ENCODE measurements at regions not wholly inside any gene's neighbourhood (a gene's known extent, or its start where the extent isn't known, plus 50 kb on each side); places are given as distances from the start of the nearest gene placed in this dataset.

DNA sequence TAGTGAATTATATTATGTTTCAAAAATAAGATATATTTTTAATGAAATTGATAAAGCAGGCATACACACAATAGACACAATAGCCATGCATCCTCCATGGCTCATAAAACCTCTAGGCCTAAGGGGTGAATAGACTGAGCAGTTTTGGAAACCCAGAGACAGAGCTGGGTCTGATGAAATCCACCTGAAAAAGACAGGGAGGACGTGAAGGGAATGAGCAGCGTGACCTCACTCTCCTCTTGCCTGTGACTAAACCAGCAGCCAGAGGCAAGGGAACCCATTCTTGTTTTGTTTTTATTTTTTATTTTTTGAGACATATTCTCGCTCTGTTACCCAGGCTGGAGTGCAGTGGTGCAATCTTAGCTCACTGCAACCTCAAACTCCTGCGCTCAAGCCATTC, 424.4 kb upstream of the FAM241A start:
- 91 to 94% methylated on average over 4 of the region's 4 CpGs for WGBS, 2 experiments
- H3K9me3 ChIP-seq (ENCODE audit: control insufficient read depth, low read length) = no peaks in the 10 kb centered on the region
- H3K27ac ChIP-seq (ENCODE audit: insufficient read depth, low read depth, low read length, poor library complexity, severe bottlenecking) = no peak overlapping the region
- H3K4me3 ChIP-seq (ENCODE audit: insufficient read depth, low read depth, low read length) = no peak overlapping the region
- no peaks in the 10 kb centered on the region for H3K4me1 ChIP-seq (ENCODE audit: control insufficient read depth, insufficient read depth, low read length)
- H3K36me3 ChIP-seq (ENCODE audit: control insufficient read depth, insufficient read depth, low read length) = no peaks in the 10 kb centered on the region
- H3K27me3 ChIP-seq (ENCODE audit: control insufficient read depth, insufficient read depth, low read length, poor library complexity, severe bottlenecking) = no peaks in the 10 kb centered on the region

DNA sequence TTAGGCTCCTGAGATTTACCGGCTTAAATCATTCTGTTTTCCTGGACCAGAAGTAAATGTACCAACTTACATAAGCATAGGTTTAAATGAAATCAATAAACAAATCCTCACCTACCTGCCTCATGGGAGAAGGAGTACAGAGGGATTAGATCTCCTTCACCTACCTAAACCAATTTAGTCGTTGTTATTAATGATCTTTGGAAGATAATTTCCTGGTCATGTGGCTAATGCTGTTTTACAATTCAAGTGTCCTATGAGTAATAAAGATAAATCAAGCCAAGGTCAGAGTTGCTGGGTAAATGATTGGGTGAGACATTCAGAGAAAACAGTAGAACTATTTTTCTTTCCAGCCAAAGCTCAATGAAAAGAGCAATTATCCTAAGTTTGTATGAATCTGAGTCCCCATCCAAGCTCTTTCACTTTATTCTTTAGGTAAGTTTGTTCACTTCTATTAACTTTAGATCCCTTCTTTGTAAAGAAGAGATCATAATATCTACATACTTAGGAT, 423.0 kb upstream of the FAM241A start:
- 100% methylated on average over 1 of the region's 2 CpGs for WGBS, 2 experiments
- H3K27me3 ChIP-seq (ENCODE audit: control insufficient read depth, insufficient read depth, low read length, poor library complexity, severe bottlenecking) = no peaks in the 10 kb centered on the region
- H3K27ac ChIP-seq (ENCODE audit: insufficient read depth, low read depth, low read length, poor library complexity, severe bottlenecking) = no peak overlapping the region
- no peak overlapping the region for H3K4me3 ChIP-seq (ENCODE audit: insufficient read depth, low read depth, low read length)
- no peaks in the 10 kb centered on the region for H3K4me1 ChIP-seq (ENCODE audit: control insufficient read depth, insufficient read depth, low read length)
- H3K36me3 ChIP-seq (ENCODE audit: control insufficient read depth, insufficient read depth, low read length) = no peaks in the 10 kb centered on the region
- no peaks in the 10 kb centered on the region for H3K9me3 ChIP-seq (ENCODE audit: control insufficient read depth, low read length)

DNA sequence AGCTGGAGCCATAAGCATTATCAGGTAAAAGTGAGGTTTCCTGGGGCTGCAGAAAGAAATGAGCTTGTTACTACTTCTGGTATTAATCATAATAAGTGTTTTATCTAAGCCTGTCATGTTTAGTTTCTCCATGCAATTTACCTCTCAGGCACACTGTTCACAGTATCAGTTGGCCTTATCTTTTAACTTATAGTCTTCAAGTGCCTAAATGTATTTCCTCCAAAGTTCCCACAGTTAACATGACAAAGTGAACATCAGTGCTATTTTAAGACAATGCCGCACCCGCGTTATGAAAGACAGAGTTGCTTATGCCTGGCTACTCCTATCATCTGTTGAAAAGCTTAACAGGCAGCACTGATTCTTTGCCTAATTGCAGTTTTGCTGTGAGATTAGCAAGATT, 408.7 kb upstream of the FAM241A start:
- Histone ChIP-seq H3K36me3 (ENCODE audit: control insufficient read depth, insufficient read depth, low read length) (no peaks in the 10 kb centered on the region), H3K27me3 (ENCODE audit: control insufficient read depth, insufficient read depth, low read length, poor library complexity, severe bottlenecking) (no peaks in the 10 kb centered on the region), H3K27ac (ENCODE audit: insufficient read depth, low read depth, low read length, poor library complexity, severe bottlenecking) (no peak overlapping the region), H3K4me1 (ENCODE audit: control insufficient read depth, insufficient read depth, low read length) (no peaks in the 10 kb centered on the region), H3K4me3 (ENCODE audit: insufficient read depth, low read depth, low read length) (no peak overlapping the region), H3K9me3 (ENCODE audit: control insufficient read depth, low read length) (no peaks in the 10 kb centered on the region)
- WGBS, 2 experiments = 96 to 100% methylated on average over 3 of the region's 3 CpGs

DNA sequence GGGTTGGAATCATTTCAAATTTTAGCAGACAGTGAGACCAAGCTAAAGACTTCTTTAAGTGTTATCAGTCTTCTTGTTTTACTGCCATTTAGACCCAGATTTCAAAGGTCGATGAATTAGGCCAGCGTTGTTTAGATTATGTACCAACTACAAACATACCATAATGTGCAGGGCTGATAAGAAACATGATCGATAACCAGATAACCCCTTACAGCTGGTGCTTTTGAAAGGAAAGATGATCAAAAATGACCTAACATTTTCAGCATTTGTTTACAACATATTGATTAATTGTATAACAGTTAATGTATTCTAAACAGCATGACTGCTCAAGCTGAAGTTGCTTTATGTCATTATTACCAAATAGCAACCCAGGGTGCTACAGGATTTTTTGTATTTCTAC, 400.4 kb upstream of the FAM241A start:
- Histone ChIP-seq H3K4me1 (ENCODE audit: control insufficient read depth, insufficient read depth, low read length) (no peaks in the 10 kb centered on the region), H3K27ac (ENCODE audit: insufficient read depth, low read depth, low read length, poor library complexity, severe bottlenecking) (no peak overlapping the region), H3K27me3 (ENCODE audit: control insufficient read depth, insufficient read depth, low read length, poor library complexity, severe bottlenecking) (no peaks in the 10 kb centered on the region), H3K4me3 (ENCODE audit: insufficient read depth, low read depth, low read length) (no peak overlapping the region), H3K9me3 (ENCODE audit: control insufficient read depth, low read length) (no peaks in the 10 kb centered on the region), H3K36me3 (ENCODE audit: control insufficient read depth, insufficient read depth, low read length) (no peaks in the 10 kb centered on the region)
- WGBS, 2 experiments = 91 to 100% methylated on average over 3 of the region's 3 CpGs

DNA sequence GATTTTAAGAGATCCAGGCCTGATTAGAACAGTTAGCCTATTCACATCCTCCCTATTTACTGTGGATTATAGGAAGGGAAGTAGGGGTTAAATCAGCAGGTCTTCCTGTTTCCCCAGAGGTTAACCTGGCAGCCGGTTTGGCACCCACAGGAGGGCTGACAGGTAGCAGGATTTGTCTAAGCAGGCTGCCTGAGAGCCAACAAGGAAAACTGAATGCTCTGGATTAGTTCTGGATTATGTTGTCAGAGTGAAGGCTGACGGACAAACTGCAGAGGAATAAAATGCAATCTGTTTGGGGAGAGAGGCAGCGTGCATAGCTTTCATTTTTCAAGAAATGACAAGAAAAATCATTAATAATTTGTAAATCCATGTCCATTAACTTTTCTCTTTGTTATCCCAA, 397.1 kb upstream of the FAM241A start:
- no peaks in the 10 kb centered on the region for H3K4me1 ChIP-seq (ENCODE audit: control insufficient read depth, insufficient read depth, low read length)
- WGBS, 2 experiments = 43 to 56% methylated on average over 3 of the region's 3 CpGs
- H3K27me3 ChIP-seq (ENCODE audit: control insufficient read depth, insufficient read depth, low read length, poor library complexity, severe bottlenecking) = no peaks in the 10 kb centered on the region
- no peak overlapping the region for H3K4me3 ChIP-seq (ENCODE audit: insufficient read depth, low read depth, low read length)
- H3K36me3 ChIP-seq (ENCODE audit: control insufficient read depth, insufficient read depth, low read length) = no peaks in the 10 kb centered on the region
- no peaks in the 10 kb centered on the region for H3K9me3 ChIP-seq (ENCODE audit: control insufficient read depth, low read length)
- H3K27ac ChIP-seq (ENCODE audit: insufficient read depth, low read depth, low read length, poor library complexity, severe bottlenecking) = no peak overlapping the region

DNA sequence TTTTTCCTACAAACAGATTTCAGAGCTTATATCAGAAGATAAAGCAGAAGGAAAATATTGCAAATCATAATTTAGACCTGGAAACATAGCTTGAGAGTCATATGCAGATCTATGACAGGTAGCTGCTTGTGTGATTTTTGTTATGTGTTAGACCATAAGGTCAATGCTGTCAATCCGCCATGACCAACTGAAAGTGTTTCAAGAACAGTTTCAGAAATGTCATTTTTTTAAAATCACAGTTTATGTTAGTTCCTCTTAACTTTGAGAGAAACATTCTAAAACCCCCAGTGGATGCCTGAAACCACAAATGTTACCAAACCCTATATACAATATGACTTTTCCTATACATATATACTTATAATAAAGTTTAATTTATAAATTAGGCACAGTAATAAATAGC, 391.3 kb upstream of the FAM241A start:
- 100% methylated on average over 1 of the region's 1 CpG for WGBS, 2 experiments
- H3K27ac ChIP-seq (ENCODE audit: insufficient read depth, low read depth, low read length, poor library complexity, severe bottlenecking) = no peak overlapping the region

DNA sequence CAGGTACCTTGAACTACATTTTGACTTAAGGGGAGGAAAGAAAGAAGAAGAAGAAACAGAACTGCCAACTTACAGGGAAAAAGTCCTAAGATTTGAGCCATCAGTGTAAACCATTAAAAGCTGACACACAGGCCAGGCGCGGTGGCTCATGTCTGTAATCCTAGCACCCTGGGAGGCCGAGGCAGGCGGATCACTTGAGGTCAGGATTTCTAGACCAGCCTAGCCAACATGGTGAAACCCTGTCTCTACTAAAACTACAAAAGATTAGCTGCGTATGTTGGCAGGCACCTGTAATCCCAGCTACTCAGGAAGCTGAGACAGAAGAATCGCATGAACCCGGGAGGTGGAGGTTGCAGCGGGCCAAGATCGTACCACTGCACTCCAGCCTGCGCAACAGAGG, 389.7 kb upstream of the FAM241A start:
- no peak overlapping the region for H3K27ac ChIP-seq (ENCODE audit: insufficient read depth, low read depth, low read length, poor library complexity, severe bottlenecking)
- no peaks in the 10 kb centered on the region for H3K27me3 ChIP-seq (ENCODE audit: control insufficient read depth, insufficient read depth, low read length, poor library complexity, severe bottlenecking)
- H3K36me3 ChIP-seq (ENCODE audit: control insufficient read depth, insufficient read depth, low read length) = no peaks in the 10 kb centered on the region
- 89 to 91% methylated on average over 10 of the region's 10 CpGs for whole genome bisulfite sequencing, 2 experiments
- no peak overlapping the region for H3K4me3 ChIP-seq (ENCODE audit: insufficient read depth, low read depth, low read length)
- H3K9me3 ChIP-seq (ENCODE audit: control insufficient read depth, low read length) = no peaks in the 10 kb centered on the region
- H3K4me1 ChIP-seq (ENCODE audit: control insufficient read depth, insufficient read depth, low read length) = no peaks in the 10 kb centered on the region

More for the DNA sequence above, 391.3 kb upstream of the FAM241A start:
- no peaks in the 10 kb centered on the region for H3K9me3 ChIP-seq (ENCODE audit: control insufficient read depth, low read length)
- H3K4me3 ChIP-seq (ENCODE audit: insufficient read depth, low read depth, low read length) = no peak overlapping the region
- no peaks in the 10 kb centered on the region for H3K36me3 ChIP-seq (ENCODE audit: control insufficient read depth, insufficient read depth, low read length)
- no peaks in the 10 kb centered on the region for H3K4me1 ChIP-seq (ENCODE audit: control insufficient read depth, insufficient read depth, low read length)
- H3K27me3 ChIP-seq (ENCODE audit: control insufficient read depth, insufficient read depth, low read length, poor library complexity, severe bottlenecking) = no peaks in the 10 kb centered on the region

DNA sequence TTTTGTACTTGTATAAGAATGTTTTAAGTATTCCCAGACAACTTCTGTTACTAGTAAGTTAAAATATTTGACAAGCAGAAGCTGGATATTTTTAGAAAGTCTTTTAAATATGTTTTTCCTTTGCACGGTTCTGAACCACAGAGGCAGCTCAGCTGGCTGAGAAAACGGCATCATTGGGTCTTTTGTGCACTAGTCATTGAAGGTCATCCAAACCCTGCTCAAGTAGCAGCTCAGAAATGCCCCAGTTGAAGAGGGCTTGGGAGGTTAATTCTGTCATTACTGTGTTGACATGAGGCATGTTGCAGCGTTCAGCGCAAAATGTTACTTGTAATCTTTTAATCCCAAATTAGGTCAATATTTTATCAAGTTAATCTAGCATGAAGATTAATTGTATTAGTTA, 383.7 kb upstream of the FAM241A start:
- Histone ChIP-seq H3K27ac (ENCODE audit: insufficient read depth, low read depth, low read length, poor library complexity, severe bottlenecking) (no peak overlapping the region), H3K9me3 (ENCODE audit: control insufficient read depth, low read length) (no peaks in the 10 kb centered on the region), H3K4me1 (ENCODE audit: control insufficient read depth, insufficient read depth, low read length) (no peaks in the 10 kb centered on the region), H3K27me3 (ENCODE audit: control insufficient read depth, insufficient read depth, low read length, poor library complexity, severe bottlenecking) (no peaks in the 10 kb centered on the region), H3K4me3 (ENCODE audit: insufficient read depth, low read depth, low read length) (no peak overlapping the region), H3K36me3 (ENCODE audit: control insufficient read depth, insufficient read depth, low read length) (no peaks in the 10 kb centered on the region)
- 76 to 90% methylated on average over 2 to 4 of the region's 4 CpGs for WGBS, 2 experiments

DNA sequence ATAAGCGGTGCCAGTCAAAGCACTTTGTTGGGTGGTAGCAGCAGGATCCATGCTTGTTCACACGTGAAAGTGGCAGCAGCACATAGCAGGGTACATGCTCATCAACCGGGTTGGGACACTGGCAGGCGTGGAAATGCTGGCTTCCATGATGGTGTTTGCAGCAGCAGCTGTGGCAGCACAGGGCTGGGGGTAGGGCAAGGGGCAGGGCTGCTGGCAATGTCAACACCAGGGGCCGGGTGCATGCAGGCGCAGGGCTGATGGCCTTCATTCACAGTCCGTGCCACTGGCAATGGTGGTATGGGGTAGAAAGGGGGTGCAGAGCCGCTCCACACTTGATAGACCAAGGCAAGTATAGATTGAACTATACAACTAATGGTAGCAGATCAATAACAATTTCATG, 374.7 kb upstream of the FAM241A start:
- Histone ChIP-seq H3K4me1 (ENCODE audit: control insufficient read depth, insufficient read depth, low read length) (peaks cover 11% of the 10 kb centered on the region), H3K9me3 (ENCODE audit: control insufficient read depth, low read length) (no peaks in the 10 kb centered on the region), H3K27ac (ENCODE audit: insufficient read depth, low read depth, low read length, poor library complexity, severe bottlenecking) (no peak overlapping the region), H3K36me3 (ENCODE audit: control insufficient read depth, insufficient read depth, low read length) (no peaks in the 10 kb centered on the region), H3K27me3 (ENCODE audit: control insufficient read depth, insufficient read depth, low read length, poor library complexity, severe bottlenecking) (no peaks in the 10 kb centered on the region), H3K4me3 (ENCODE audit: insufficient read depth, low read depth, low read length) (no peak overlapping the region)
- 74 to 79% methylated on average over 7 to 8 of the region's 8 CpGs for WGBS, 2 experiments

DNA sequence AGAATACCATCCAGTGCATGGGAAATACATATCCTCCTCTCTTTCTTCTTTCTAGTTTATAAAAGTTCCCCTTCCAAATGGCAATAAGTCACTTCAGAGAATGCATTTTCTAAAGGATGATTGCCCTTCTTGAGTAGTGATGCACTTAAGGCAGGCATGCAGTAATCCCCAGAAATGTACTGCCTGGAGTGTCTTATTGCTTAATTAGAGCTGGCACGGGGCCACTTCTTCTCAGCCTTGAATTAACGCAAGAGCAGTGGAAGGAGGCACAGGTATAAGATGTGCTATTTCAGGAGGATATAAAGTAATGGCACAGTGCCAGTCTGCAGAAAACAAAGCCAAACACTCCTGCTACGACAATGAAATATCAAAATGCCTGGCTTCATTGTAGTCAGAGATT, 371.4 kb upstream of the FAM241A start:
- no peak overlapping the region for H3K4me3 ChIP-seq (ENCODE audit: insufficient read depth, low read depth, low read length)
- H3K27me3 ChIP-seq (ENCODE audit: control insufficient read depth, insufficient read depth, low read length, poor library complexity, severe bottlenecking) = no peaks in the 10 kb centered on the region
- peaks cover 11% of the 10 kb centered on the region for H3K4me1 ChIP-seq (ENCODE audit: control insufficient read depth, insufficient read depth, low read length)
- no peak overlapping the region for H3K27ac ChIP-seq (ENCODE audit: insufficient read depth, low read depth, low read length, poor library complexity, severe bottlenecking)
- H3K36me3 ChIP-seq (ENCODE audit: control insufficient read depth, insufficient read depth, low read length) = no peaks in the 10 kb centered on the region
- H3K9me3 ChIP-seq (ENCODE audit: control insufficient read depth, low read length) = no peaks in the 10 kb centered on the region
- WGBS, 2 experiments = 97% methylated on average over 3 of the region's 3 CpGs
